ENCODE measurements at regions not wholly inside any gene's neighbourhood (a gene's known extent, or its start where the extent isn't known, plus 50 kb on each side); places are given as distances from the start of the nearest gene placed in this dataset.

DNA sequence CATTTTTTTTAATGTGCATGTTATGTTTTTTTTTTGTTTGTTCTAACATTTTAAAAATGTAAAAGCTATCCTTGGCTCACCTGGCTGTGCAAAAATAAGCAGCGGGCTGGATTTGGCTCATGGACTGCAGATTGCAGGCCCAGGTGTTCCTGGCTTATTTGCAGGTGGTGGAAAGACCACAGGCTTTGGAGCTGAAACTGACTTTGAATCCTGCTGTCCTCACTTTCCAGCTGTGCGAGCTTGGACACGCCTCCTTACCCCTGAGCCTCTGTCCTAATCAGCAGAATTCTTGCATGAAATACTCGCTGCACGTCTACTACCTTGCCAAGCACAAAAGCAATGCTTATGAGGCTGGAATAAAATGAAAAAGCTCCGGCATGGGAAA lies 188.7 kb upstream of the TPM1 start:
- TF ChIP-seq CTCF (conservative IDR thresholded peaks at IDR 0.05; ENCODE audit: control insufficient read depth, insufficient read depth, low read depth, low read length): no peak
- H3K4me3 ChIP-seq (ENCODE audit: control insufficient read depth, low read depth, low read length): no peak overlapping the region
- no peak for DNase-seq (ENCODE audit: low read depth)

- no peak for TF ChIP-seq CTCF (conservative IDR thresholded peaks at IDR 0.05; ENCODE audit: control insufficient read depth, insufficient read depth, low read depth, low read length)
- no peak overlapping the region for H3K4me3 ChIP-seq (ENCODE audit: control insufficient read depth, low read depth, low read length)
- DNase-seq (ENCODE audit: low read depth): no peak
Measured at GRCh38 chr15:62854420-62855084, 188.0 kb upstream of the TPM1 start.

DNA sequence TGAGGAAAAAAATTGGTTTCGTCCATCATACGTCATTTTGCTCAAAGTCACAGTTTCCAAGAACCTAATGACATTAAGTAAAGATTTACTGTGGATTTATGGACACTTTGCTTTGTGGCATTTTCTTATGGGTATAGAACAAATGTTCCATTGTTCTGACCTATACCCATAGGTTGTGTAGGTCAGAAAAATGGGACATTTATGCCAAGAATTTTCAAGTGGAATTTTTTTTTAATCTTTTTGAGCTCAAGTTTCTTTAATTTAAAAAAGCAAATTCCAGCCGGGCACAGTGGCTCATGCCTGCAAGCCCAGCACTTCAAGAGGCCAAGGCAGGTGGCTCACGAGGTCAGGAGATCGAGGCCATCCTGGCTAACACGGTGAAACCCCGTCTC lies 187.5 kb upstream of the TPM1 start:
- no peak overlapping the region for H3K4me3 ChIP-seq (ENCODE audit: control insufficient read depth, low read depth, low read length)
- DNase-seq (ENCODE audit: low read depth): no peak
- TF ChIP-seq CTCF (conservative IDR thresholded peaks at IDR 0.05; ENCODE audit: control insufficient read depth, insufficient read depth, low read depth, low read length): no peak

DNA sequence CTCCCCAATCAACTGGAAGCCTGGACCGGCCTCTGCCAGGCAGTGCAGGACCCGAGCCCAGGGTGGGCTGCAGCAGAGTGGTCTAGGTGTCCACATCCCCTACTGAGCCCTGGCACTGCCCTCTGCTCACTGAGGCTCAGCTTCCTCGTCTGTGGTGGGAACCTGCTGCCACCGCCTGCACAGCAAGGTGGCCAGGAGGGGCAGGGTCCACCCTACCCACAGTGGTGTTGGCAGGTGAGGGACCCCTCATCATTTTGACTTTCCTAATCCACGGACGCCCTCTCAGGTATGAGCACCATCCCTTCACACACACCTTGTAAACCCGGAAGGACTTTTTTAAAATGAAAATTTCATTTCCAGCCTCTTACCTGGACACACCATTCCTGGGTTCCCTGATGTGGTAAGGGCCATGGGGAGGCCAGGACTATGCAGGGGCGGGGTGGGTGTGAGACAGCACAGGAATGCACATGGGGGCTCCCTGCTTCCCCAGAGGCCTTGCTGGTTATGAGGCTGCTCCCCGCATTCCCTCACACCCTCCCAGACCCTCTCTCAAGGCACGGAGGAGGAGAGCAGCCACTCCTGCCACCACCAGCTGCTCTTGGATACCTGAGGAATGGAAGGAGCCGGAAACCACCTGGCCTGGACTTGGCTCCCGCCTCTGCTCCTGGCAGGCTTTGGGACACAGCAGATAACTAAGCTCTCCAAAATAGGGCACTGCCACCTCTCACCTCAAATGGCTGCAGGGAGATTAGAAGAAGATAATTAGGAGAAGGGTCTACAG lies 185.9 kb upstream of the TPM1 start:
- H3K4me3 ChIP-seq (ENCODE audit: control insufficient read depth, low read depth, low read length): no peak overlapping the region
- no peak for DNase-seq (ENCODE audit: low read depth)
- TF ChIP-seq CTCF (conservative IDR thresholded peaks at IDR 0.05; ENCODE audit: control insufficient read depth, insufficient read depth, low read depth, low read length): no peak

- no peak for TF ChIP-seq CTCF (conservative IDR thresholded peaks at IDR 0.05; ENCODE audit: control insufficient read depth, insufficient read depth, low read depth, low read length)
- H3K4me3 ChIP-seq (ENCODE audit: control insufficient read depth, low read depth, low read length): no peak overlapping the region
- DNase-seq (ENCODE audit: low read depth): no peak
Measured at GRCh38 chr15:62857411-62857853, 185.1 kb upstream of the TPM1 start.

DNA sequence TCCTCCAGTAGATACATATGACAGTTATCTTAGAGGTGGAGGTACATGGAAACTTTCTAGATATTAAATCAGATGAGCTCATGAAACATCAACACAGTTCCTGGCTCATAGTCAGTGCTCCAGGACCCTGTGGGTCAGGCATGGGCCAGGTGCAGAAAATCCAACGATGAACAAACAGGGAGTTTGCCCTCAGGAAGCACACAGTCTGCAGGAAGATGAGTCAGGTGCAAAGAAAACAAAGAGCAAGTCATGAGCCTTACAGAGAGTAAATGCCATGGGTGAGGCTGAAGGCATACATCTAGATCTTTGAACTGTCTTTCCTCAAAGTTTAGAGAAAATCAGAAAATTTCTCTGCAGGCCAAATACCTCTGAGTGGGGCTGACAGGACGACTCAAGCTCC lies 184.2 kb upstream of the TPM1 start:
- H3K4me3 ChIP-seq (ENCODE audit: control insufficient read depth, low read depth, low read length): no peak overlapping the region
- no peak for TF ChIP-seq CTCF (conservative IDR thresholded peaks at IDR 0.05; ENCODE audit: control insufficient read depth, insufficient read depth, low read depth, low read length)
- no peak for DNase-seq (ENCODE audit: low read depth)
